ENCODE measurements at regions not wholly inside any gene's neighbourhood (a gene's known extent, or its start where the extent isn't known, plus 50 kb on each side); places are given as distances from the start of the nearest gene placed in this dataset.

GRCh38 chr3:164007765-164008164 lies 1070.5 kb downstream of the SI start:
- TF ChIP-seq CTCF (conservative IDR thresholded peaks at IDR 0.05 in 1 of 2, IDR thresholded peaks at IDR 0.05 in 1 of 2; ENCODE audit: low read depth in 1 of 2, low read length in 2 of 2) (no peak), EZH2 (IDR thresholded peaks at IDR 0.05; ENCODE audit: low read length, missing control alignments) (no peak)
